ENCODE measurements at regions not wholly inside any gene's neighbourhood (a gene's known extent, or its start where the extent isn't known, plus 50 kb on each side); places are given as distances from the start of the nearest gene placed in this dataset.

- H3K36me3 Mint-ChIP-seq (ENCODE audit: insufficient read depth): no peaks in the 10 kb centered on the region
- no peak overlapping the region for H3K27ac Mint-ChIP-seq
- peaks cover 3% of the 10 kb centered on the region for H3K9me3 Mint-ChIP-seq (ENCODE audit: low read depth)
- no peaks in the 10 kb centered on the region for H3K4me1 Mint-ChIP-seq (ENCODE audit: low read depth)
- no peak for DNase-seq (ENCODE audit: low spot score, unreplicated experiment)
- H3K27me3 Mint-ChIP-seq: no peaks in the 10 kb centered on the region
- no peak overlapping the region for H3K4me3 Mint-ChIP-seq (ENCODE audit: low read depth)
- TF ChIP-seq, protein P1, sequence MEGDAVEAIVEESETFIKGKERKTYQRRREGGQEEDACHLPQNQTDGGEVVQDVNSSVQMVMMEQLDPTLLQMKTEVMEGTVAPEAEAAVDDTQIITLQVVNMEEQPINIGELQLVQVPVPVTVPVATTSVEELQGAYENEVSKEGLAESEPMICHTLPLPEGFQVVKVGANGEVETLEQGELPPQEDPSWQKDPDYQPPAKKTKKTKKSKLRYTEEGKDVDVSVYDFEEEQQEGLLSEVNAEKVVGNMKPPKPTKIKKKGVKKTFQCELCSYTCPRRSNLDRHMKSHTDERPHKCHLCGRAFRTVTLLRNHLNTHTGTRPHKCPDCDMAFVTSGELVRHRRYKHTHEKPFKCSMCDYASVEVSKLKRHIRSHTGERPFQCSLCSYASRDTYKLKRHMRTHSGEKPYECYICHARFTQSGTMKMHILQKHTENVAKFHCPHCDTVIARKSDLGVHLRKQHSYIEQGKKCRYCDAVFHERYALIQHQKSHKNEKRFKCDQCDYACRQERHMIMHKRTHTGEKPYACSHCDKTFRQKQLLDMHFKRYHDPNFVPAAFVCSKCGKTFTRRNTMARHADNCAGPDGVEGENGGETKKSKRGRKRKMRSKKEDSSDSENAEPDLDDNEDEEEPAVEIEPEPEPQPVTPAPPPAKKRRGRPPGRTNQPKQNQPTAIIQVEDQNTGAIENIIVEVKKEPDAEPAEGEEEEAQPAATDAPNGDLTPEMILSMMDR (IDR thresholded peaks at IDR 0.05; ENCODE audit: unreplicated experiment): no peak
Measured at GRCh38 chrX:22691966-22692565, 307.7 kb upstream of the DDX53 start.

DNA sequence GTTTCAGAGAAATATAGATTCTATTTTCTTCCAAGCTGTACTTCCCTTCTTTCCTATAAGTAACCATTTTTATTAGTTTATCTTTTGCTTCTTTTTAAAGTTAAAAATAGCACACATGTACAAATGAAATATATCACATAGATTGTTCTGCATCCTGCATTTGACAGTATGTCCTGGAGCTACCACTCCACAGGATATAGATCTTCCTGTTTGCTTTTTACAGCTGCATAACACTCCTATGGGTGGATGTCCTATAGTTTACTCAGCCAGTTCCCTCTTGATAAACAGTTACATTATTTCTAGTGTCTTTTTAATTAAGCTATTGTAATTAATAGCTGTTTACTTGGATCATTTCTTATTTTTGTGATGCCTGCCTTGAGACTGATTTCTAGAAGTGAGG lies 301.6 kb upstream of the DDX53 start:
- H3K36me3 Mint-ChIP-seq (ENCODE audit: insufficient read depth): no peaks in the 10 kb centered on the region
- no peak for DNase-seq (ENCODE audit: low spot score, unreplicated experiment)
- peaks cover 3% of the 10 kb centered on the region for H3K9me3 Mint-ChIP-seq (ENCODE audit: low read depth)
- no peaks in the 10 kb centered on the region for H3K27me3 Mint-ChIP-seq
- H3K4me1 Mint-ChIP-seq (ENCODE audit: low read depth): no peaks in the 10 kb centered on the region
- TF ChIP-seq, protein P1 (IDR thresholded peaks at IDR 0.05; ENCODE audit: unreplicated experiment): no peak
- no peak overlapping the region for H3K4me3 Mint-ChIP-seq (ENCODE audit: low read depth)
- H3K27ac Mint-ChIP-seq: no peak overlapping the region

DNA sequence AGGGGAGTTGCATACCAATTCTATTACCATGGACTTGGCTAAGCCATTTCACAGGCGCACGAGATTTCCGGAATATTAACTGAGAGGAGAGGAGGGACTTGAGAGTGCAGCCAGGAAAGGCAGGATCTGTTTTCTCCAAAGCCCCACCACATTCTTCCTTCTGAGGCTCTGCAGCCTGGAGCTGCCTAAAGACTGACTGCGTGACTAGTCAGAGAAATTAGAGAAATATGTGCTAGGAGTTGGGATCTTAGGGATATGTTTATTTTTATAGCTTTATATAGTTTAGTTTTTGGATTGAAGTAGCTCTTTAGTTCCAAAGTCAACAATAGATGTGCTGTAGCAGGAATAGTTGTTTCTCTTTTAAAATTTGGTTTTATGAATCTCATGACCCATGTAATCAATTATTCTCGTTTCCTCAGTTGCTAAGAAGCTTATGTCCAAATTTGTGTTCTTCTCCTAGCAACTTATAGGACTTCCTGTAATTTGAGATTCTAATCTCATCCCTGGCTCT lies 300.1 kb upstream of the DDX53 start:
- TF ChIP-seq, protein P1 (IDR thresholded peaks at IDR 0.05; ENCODE audit: unreplicated experiment): no peak
- Mint-ChIP-seq H3K4me1 (ENCODE audit: low read depth) (no peaks in the 10 kb centered on the region), H3K4me3 (ENCODE audit: low read depth) (no peak overlapping the region), H3K27me3 (no peaks in the 10 kb centered on the region), H3K27ac (no peak overlapping the region), H3K36me3 (ENCODE audit: insufficient read depth) (no peaks in the 10 kb centered on the region), H3K9me3 (ENCODE audit: low read depth) (peaks cover 6% of the 10 kb centered on the region)
- no peak for DNase-seq (ENCODE audit: low spot score, unreplicated experiment)

DNA sequence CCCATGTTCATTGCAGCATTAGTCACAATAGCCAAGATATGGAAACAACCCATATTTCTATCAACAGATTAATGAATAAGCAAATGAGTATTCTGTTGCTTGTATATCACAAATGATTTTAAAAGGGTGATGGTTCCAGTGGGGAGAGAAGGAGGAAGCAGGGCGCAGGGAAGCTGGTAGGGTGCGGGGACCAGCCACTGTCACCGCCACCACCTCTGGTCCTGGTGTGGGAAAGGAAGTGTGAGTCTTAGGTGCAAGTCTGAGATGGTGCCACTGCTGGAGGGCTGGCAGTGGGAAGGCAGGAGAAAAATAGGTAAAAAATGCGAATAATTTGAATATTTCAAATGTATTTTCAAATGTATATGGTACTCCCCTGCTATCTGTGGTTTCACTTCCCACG lies 286.8 kb upstream of the DDX53 start:
- Mint-ChIP-seq H3K4me3 (ENCODE audit: low read depth) (no peak overlapping the region), H3K36me3 (ENCODE audit: insufficient read depth) (no peaks in the 10 kb centered on the region), H3K27ac (no peak overlapping the region), H3K27me3 (no peaks in the 10 kb centered on the region), H3K4me1 (ENCODE audit: low read depth) (no peaks in the 10 kb centered on the region), H3K9me3 (ENCODE audit: low read depth) (no peaks in the 10 kb centered on the region)
- TF ChIP-seq, protein P1 (IDR thresholded peaks at IDR 0.05; ENCODE audit: unreplicated experiment): no peak
- DNase-seq (ENCODE audit: low spot score, unreplicated experiment): no peak

- DNase-seq (ENCODE audit: low spot score, unreplicated experiment): no peak
- Mint-ChIP-seq H3K4me1 (ENCODE audit: low read depth) (no peaks in the 10 kb centered on the region), H3K4me3 (ENCODE audit: low read depth) (no peak overlapping the region), H3K36me3 (ENCODE audit: insufficient read depth) (no peaks in the 10 kb centered on the region), H3K9me3 (ENCODE audit: low read depth) (peaks cover 6% of the 10 kb centered on the region), H3K27ac (no peak overlapping the region), H3K27me3 (no peaks in the 10 kb centered on the region)
- TF ChIP-seq, protein P1 (IDR thresholded peaks at IDR 0.05; ENCODE audit: unreplicated experiment): no peak
Measured at GRCh38 chrX:22730542-22730941, 269.2 kb upstream of the DDX53 start.

All from progenitor cell of endocrine pancreas (in vitro differentiated cells).